ENCODE measurements at regions not wholly inside any gene's neighbourhood (a gene's known extent, or its start where the extent isn't known, plus 50 kb on each side); places are given as distances from the start of the nearest gene placed in this dataset.
A peak's percentile ranks its signal among the peaks of the same experiment; 100 is the strongest.

- DNase-seq (ENCODE audit: low read depth) = no peak
Observed at GRCh38 chr18:78875778-78876650, 103.6 kb upstream of the SALL3 start.

GRCh38 chr18:78876868-78877267 is 102.8 kb upstream of the SALL3 start:
- no peak for DNase-seq (ENCODE audit: low read depth)

GRCh38 chr18:78878335-78878734 is 101.3 kb upstream of the SALL3 start:
- DNase-seq (ENCODE audit: low read depth) = no peak

DNA sequence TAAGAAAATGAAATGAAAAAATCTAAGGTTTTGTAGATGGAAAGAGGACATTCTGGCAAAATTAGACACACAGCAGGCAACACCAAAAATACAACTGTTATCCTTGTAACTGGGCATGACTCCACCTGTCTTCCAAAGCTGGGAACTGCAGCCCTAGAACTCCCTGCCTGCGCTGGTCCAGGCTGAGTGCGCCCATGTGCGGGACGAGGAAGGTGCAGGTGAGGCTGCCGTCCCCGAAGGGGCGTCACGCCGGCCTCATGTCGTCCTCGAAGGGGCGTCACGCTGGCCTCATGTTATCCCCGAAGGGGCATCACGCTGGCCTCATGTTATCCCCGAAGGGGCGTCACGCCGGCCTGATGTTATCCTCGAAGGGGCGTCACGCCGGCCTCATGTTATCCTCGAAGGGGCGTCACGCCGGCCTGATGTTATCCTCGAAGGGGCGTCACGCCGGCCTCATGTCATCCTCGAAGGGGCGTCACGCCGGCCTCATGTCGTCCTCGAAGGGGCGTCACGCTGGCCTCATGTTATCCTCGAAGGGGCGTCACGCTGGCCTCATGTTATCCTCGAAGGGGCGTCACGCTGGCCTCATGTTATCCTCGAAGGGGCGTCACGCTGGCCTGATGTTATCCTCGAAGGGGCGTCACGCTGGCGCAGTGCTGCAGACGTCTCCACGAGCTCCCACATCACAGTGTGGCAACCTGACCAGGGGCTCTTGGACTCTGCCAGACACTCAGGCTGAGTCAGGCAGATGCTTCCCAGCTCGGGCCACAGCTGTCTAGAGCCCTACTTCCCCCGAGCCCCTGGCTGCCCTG is 100.3 kb upstream of the SALL3 start:
- DNase-seq (ENCODE audit: low read depth) = peak; percentile 41

- no peak for DNase-seq (ENCODE audit: low read depth)
Observed at GRCh38 chr18:78882585-78882984, 97.0 kb upstream of the SALL3 start.

GRCh38 chr18:78883501-78883900 is 96.1 kb upstream of the SALL3 start:
- no peak for DNase-seq (ENCODE audit: low read depth)

DNA sequence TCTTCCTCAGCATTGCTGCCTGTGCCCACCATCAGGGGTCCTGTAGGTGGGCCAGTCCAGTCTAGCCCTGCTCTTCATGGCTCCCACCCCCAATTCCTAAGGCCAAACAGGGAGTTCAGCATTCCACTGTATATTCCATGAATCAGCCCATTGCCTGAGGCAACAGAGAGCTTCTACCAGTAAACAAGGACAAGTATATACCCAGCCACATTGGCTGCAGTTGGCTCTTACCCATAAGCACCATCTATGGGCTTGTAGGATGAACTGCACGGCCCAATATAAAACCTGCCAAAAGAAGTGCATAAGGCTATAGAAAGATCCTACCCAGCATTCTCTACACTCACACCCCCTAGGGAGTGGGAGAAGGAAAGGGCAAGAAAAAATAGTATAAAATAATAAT is 95.1 kb upstream of the SALL3 start:
- no peak for DNase-seq (ENCODE audit: low read depth)

DNA sequence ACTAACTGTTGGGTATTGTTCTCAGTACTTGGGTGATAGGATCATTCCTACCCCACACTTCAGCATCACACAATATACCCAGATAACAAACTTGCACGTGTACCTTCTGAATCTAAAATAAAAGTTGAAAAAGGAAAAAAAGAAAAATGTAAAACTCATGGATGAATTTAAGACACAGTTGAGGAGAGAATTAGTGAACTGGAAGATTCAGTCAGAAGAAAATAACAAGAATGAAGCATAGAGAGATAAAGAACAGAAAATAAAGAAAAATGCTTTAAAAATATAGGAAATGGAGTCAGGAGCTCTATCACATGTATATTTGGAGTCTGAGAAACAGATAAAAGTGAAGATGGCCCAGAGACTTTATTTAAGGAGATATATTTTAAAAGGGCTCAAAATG is 90.4 kb upstream of the SALL3 start:
- DNase-seq (ENCODE audit: low read depth) = no peak

DNA sequence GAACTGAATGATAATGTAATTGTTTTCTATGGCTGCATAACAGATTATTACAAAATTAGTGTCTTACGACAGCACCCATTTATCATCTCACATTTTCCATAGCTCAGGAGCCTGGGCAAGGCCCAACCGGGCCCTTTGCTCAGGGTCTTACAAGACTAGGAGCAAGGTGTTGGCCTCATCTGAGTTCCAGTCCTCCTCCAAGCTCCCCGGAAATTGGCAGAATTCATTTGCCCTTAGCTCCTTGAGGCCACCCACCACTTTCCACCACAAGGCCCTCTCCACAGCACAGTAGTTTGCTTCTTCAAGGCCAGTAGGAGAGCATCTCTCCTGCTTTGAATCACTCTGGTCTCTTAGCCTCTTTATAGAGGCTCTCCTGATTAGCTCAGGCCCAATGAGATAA is 89.2 kb upstream of the SALL3 start:
- DNase-seq (ENCODE audit: low read depth) = no peak

GRCh38 chr18:78891185-78891762 is 88.3 kb upstream of the SALL3 start:
- no peak for DNase-seq (ENCODE audit: low read depth)

DNA sequence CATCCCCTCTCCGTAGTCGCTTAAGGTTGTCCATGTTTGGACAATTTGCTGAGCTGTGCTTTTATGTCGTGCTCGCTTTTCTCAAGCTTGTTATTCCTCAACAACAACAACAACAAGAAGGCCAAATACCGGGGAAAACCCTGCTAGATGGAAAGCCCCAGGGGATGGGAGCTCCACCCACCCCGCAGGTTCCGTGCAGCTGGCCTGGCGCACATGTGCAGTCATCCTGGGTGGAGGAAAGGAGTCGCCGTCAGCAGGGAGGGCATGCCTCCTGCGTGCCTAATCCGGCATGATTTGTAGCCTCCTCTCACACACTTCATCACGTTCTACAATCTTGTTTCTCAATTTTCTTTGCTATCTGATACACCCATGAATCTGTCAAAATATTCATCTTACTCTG is 87.4 kb upstream of the SALL3 start:
- DNase-seq (ENCODE audit: low read depth) = no peak

- no peak for DNase-seq (ENCODE audit: low read depth)
Observed at GRCh38 chr18:78892721-78893120, 86.9 kb upstream of the SALL3 start.

DNA sequence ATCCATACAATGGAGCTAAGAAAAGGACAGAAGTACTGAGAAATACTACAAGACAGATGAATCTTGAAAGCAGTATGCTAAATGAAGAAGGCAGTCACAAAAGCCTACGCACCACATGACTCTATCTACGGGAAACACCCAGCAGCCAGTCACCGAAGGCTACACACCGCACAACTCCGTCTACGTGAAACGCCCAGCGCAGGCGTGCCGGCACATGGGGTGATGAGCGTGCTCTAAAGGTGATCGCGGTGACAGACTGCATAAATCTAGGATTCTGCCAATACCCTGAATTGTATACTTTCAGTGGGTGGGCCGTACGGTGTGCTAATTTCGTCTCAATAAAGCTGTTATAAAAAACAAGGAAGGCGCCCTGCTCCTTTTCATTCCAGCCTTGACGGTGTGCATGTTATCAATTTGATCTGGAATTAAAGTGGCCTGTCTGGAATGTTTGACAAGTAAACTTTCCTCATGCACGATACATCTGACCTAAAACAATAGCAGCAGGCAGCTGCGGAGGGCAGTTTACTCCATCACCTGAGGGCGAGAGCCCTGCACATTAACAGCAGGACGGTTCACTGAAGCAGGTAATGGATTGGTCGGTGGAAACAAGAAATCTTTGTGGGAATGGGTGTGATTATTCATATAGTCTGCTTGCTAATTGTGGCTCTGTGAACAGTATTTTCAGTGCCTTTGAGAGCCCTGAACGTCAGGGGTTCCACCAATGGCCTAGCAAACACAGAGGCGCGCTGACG is 86.2 kb upstream of the SALL3 start:
- DNase-seq (ENCODE audit: low read depth) = no peak

GRCh38 chr18:78894033-78894305 is 85.6 kb upstream of the SALL3 start:
- DNase-seq (ENCODE audit: low read depth) = no peak

DNA sequence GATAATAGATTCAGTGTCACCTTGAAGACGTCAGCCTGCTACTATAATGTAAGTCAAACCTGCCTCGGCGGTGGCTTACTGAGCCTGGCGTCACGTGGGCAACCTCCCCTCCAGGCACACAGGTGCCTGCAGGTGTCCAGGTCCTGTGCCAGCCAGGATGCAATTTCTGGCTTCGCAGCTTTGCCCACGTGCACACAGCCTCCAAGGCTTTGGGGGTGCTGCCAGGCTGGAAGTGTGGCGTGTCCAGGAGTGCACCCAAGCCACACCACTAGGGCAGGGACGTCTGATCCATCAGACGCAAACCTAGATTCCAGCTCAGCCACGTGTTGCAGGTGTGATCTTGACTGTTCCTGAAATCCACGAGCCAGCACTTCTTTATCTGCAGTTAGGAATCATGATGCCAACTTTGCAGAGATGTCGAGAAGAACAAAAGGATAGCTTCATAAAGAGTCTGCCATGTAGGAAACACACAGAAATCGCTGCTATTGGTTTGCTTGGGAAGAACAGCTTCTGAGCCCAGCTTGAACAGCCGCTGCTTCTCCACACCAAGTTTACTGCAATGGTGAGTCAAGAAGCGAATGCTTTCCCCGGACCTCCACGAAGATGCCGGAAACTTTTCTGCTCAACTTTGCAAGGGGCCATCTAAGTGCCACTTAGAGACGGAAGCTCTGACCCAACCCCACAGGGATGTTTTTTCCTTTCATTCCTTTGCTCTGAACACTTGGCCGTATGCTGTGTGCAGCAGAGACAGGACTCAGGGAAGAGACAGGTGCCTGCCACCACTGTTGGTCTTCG is 84.2 kb upstream of the SALL3 start:
- no peak for DNase-seq (ENCODE audit: low read depth)

DNA sequence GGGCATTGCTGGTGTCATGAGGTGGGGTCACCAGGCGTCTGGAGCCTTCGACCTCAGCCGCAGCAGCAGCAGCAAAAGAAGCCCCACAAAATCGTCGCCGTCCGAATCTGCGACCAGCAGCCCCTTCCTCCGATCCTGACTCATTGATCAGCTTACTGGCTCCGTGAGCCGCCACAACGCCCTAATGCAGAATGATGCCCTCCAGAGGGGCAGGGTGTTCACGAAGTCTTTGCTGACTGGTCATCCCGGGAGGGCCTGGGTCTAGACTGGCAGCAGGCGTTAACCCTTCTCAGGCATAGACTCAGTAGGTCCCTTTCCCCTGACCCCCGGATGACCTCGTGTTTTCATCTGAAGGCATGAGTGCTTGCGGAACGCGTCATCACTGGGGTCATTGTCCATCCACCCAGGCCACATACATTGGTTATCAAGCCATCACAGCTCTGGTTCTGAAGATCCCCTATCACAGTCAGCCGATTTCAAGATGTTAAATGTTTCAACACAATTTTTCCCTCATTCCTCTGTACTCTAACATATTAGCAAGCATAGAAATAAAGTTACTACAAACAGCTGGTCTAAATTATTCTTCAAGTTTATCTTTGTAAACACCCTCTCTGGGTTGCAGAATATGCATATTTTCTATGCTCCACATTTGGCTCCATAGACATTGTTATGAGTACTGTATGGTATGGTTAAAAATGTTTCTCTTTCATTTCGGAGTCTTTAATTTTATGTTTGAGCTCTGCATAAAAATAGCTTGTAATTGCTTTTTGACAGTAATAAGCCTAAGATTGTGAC is 83.3 kb upstream of the SALL3 start:
- no peak for DNase-seq (ENCODE audit: low read depth)

DNA sequence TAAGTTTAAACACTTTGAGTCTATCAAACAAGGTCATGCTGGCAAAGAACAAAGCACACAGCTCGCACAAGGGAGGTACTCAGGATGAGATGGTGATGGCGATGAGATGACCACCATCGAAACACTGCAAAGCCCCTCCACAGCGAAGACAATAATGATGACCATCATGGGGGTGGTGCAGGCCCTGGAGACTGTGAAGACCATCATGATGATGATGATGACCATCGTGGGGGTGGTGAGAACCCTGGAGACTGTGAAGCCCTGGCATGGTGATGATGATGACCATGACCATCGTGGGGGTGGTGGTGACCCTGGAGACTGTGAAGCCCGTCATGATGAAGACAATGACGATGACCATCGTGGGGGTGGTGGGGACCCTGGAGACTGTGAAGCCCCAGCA is 81.6 kb upstream of the SALL3 start:
- DNase-seq (ENCODE audit: low read depth) = no peak

DNA sequence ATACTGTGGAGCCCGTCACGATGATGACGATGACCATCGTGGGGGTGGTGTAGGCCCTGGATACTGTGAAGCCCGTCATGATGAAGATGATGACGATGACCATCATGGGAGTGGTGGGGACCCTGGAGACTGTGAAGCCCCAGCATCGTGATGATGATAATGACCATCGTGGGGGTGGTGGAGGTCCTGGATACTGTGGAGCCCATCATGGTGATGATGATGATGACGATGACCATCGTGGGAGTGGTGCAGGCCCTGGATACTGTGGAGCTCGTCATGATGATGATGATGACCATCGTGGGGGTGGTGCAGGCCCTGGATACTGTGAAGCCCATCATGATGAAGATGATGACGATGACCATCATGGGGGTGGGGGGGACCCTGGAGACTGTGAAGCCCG is 81.0 kb upstream of the SALL3 start:
- no peak for DNase-seq (ENCODE audit: low read depth)

DNA sequence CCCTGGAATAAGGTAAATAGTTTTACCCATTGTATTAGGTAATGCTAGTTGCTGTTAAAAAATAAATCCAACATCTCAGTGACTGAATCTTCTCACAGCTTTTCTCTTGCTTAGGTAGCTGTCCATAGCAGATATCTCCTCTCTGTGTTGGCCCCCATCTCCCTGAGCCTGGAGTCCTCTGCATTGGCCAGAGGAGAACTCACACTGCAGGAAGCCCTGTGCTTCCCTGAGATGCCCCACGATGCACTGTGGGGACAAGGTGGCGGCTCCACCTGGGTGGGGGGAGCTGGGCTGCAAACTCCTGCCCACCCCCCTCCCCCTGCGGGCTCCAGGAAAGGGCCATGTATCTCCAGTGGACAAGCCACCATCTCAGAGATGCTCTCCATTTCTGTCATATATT is 80.4 kb upstream of the SALL3 start:
- DNase-seq (ENCODE audit: low read depth) = no peak

Measured in Daoy (cell line).